ENCODE measurements at regions not wholly inside any gene's neighbourhood (a gene's known extent, or its start where the extent isn't known, plus 50 kb on each side); places are given as distances from the start of the nearest gene placed in this dataset.

- DNase-seq, result no peak
Observed at GRCh38 chr1:83769594-83770318, 229.2 kb downstream of the TTLL7 start.

GRCh38 chr1:83769072-83769471 is 229.9 kb downstream of the TTLL7 start:
- no peak for DNase-seq

- no peak for DNase-seq
Observed at GRCh38 chr1:83766241-83766691, 232.7 kb downstream of the TTLL7 start.

- DNase-seq, result no peak
Observed at GRCh38 chr1:83765125-83765524, 233.8 kb downstream of the TTLL7 start.

- no peak for DNase-seq
Observed at GRCh38 chr1:83764209-83764608, 234.7 kb downstream of the TTLL7 start.

DNA sequence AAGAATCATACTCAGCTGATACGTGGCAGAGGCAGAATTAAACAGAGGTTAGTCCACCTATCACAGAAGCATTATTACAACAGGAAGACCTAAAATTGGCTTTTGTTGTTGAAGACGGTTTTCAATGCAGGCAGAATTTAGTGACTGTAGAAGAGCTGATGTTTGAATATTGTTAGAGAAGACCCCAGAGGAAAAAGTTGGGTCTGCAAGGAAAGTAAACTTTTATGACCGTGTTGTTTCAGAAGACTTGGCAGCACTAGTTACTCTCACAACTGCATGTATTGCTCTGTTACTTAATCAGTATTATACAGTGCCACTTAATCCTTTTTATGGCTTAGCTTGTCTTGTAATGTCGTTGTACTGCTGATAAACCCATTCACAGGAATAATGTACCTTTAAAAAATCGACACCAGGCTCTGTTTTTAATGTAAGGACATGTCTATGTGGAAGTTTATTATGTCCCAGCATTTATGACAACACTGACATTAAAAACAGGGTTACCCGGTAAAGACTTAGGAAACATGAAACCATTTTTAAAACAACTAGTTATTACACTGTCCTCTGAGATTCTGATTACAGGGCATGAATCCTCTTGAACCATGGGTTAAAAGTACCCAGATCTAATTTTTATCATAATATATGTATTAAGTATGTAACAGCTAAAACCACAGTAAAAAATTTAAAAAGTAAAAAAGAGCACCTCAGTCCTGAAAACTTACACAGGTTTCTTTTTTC is 235.4 kb downstream of the TTLL7 start:
- no peak for DNase-seq

DNA sequence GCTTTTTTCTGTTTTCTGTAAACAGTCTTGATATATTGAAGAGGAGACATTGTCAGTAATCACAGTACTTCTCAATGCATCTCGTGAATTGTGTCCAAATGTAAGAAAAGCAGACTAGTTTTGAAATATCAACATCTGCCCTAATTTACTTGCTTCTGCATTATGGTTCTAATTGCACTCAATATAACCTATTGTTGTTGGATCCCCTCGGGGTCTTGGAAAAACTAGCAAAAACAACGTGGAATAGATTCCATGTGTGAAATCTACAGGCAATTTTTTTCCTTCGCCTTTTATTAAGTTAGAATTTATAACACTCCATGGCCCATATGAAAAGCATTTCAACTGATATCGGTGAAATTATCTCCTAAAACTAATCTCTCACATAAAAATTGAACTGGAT is 236.5 kb downstream of the TTLL7 start:
- DNase-seq, result no peak

GRCh38 chr1:83762039-83762365 is 236.9 kb downstream of the TTLL7 start:
- DNase-seq, result no peak

DNA sequence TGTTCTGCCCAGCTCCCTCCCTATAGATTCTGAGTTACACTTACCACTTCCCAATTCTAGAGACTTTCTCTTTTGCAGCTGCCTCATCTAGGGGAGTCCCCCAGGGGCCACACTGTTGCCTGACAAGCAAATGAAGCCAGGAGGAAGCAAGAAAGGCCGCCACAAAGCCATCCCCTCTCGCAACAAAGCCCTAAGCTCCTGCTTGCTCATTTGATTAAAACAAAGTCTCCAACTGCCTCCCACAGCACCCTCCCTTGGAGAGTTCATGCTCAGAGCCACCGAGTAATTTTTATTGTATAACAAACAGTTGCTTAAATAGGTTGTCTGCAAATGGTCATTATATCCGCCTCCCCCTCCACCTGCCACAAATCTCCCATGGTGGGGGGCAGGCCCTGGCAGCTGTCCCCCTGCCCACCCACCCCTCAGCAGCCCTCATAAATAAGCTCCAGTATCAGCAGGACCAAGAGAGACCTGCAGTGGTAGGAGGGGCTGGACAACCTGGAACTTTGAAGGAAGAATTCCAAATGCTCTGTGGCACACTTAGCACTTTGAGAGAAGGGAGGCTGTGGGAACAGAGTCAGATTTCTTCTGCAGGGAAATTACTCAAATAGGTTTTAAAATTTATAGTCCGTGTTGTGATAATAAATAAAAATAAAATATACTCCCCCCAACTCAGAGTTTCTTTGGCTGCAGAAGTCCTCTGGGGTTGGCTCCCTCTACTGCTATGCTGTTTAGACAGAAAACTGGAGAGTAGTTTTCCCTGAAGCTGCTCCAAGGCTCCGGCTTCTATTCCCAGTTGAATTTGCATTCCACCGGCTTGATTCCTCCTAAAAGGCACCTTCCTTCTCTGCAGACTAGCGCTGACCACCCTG is 237.5 kb downstream of the TTLL7 start:
- DNase-seq, result no peak

- DNase-seq, result no peak
Observed at GRCh38 chr1:83760226-83761021, 238.5 kb downstream of the TTLL7 start.

GRCh38 chr1:83756984-83757717 is 241.8 kb downstream of the TTLL7 start:
- no peak for DNase-seq

DNA sequence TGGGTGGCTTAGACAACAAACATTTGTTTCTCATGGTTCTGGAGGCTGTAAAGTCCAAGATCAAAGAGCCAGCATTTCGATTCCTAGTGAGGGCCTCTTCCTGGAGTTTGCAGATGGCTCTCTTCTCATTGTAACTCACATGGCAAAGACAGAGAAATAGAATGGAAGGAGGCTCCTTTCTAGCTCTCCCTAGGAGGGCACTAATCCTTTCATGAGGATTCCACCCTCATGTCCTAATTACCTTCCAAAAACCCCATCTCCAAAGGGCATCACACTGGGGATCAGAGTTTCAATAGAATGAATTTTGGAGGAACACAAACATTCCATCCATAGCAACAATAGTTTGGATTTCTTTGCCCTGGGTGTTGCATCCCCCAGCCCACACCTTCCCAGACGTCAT is 247.3 kb downstream of the TTLL7 start:
- no peak for DNase-seq

GRCh38 chr1:83750201-83750600 is 248.7 kb downstream of the TTLL7 start:
- no peak for DNase-seq

DNA sequence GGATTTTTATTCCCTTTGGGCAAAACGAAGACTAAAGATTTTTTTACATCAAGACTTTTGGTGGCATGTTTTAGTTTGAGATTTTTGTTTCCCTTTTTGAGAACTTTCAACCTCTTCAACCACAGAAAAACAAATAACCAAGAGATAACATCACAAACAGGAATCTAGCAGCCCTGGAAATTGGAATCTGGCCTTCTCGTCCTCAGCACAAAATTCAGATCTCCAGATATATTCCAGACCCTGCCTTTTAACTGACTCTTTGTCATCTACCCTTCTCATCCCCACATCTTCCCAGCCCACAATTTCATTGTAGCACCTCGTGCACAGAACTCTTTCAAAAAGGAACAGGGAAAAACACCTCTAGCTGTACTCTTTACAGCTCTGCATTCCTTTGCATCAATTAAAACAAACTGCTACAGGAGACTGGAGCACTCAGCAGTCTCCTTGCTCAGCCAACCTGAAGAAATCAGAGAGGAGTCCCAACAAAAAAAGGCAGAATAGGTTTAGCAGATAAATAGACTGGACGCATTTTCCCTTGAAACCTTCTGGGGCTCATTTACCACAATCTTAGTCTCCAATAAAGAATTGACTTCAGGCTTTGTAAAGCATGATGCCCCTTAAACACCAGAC is 251.0 kb downstream of the TTLL7 start:
- DNase-seq, result no peak

- DNase-seq, result no peak
Observed at GRCh38 chr1:83746234-83746633, 252.7 kb downstream of the TTLL7 start.

DNA sequence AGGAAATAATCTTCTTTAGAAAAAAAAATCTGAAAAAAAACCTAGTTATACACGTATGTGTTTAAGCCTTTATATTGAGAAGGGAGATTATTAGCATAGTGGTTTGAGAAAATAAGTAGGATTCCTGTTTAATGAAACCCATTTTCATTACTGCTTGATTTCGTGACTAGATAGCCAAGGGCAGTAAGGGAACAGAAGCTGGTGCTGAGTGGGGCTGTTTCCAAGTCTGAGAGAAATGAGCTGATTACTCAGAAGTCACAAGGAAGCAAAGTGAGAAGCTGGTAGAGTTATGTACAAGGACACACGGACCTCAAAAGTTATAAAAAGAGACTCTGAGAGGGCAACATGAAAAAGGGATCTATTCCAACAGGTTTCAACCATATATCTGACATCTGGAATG is 256.5 kb downstream of the TTLL7 start:
- DNase-seq, result no peak

GRCh38 chr1:83741770-83742169 is 257.2 kb downstream of the TTLL7 start:
- no peak for DNase-seq

GRCh38 chr1:83741348-83741747 is 257.6 kb downstream of the TTLL7 start:
- no peak for DNase-seq

GRCh38 chr1:83735526-83735925 is 263.4 kb downstream of the TTLL7 start:
- DNase-seq, result no peak

DNA sequence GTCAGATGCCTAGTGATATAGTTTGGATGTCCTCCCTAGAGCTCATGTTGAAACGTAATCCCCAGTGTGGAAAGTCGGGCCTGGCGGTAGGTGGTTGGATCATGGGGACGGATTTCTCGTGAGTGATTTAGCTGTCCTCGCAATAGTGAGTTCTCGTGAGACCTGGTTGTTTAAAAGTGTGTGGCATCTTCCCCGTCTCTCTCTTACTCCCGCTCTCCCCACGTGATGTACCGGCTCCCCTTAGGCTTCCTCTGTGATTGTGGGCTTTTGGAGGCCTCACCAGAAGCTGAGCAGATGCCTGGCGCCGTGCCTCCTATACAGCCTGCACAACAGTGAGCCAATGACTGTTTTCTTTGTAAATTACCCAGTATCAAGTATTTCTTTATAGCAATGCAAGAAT is 264.5 kb downstream of the TTLL7 start:
- DNase-seq, result no peak

GRCh38 chr1:83725735-83726360 is 273.1 kb downstream of the TTLL7 start:
- DNase-seq, result no peak
